ENCODE measurements at regions not wholly inside any gene's neighbourhood (a gene's known extent, or its start where the extent isn't known, plus 50 kb on each side); places are given as distances from the start of the nearest gene placed in this dataset.

DNA sequence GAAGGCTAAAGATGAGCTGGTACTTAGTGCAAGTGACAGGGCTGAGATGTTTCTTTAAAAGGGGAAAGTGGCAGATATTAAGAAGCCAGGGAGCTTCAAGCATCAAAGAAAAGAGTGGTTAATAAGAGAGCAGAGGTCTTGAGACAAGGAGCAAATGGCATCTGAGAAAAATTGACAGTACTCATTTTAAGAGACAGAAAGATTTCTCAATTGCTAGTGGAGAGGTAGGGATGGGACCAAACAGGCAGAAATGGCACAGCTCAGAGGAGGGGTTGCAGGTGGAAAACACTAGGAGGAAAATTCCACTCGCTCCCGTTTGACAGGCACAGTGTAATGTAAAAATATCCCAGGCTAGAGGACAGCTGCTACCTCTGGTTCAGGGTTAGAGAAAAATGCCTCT lies 593.4 kb upstream of the LRATD1 start:
- no peak overlapping the region for H2BK5ac ChIP-seq (ENCODE audit: insufficient read length, low read length)
- no peak overlapping the region for H3K56ac ChIP-seq (ENCODE audit: insufficient read length, low read depth, low read length)
- H2AK5ac ChIP-seq (ENCODE audit: insufficient read length, low read length): no peak overlapping the region
- no peaks in the 10 kb centered on the region for H4K20me1 ChIP-seq (ENCODE audit: control insufficient read depth, insufficient read depth, insufficient read length)
- Mint-ChIP-seq H3K36me3 (ENCODE audit: insufficient read depth in 1 of 3, low read depth in 3 of 3) (no peaks in the 10 kb centered on the region), H3K4me1 (no peaks in the 10 kb centered on the region), H3K9me3 (no peaks in the 10 kb centered on the region), H3K4me3 (no peak overlapping the region), H3K27ac (no peak overlapping the region), H3K27me3 (ENCODE audit: low read depth) (no peaks in the 10 kb centered on the region)
- H4K5ac ChIP-seq (ENCODE audit: insufficient read length, low read depth, low read length): no peak overlapping the region
- no peak overlapping the region for H3K4ac ChIP-seq (ENCODE audit: low read depth, low read length)
- TF ChIP-seq, protein P1, sequence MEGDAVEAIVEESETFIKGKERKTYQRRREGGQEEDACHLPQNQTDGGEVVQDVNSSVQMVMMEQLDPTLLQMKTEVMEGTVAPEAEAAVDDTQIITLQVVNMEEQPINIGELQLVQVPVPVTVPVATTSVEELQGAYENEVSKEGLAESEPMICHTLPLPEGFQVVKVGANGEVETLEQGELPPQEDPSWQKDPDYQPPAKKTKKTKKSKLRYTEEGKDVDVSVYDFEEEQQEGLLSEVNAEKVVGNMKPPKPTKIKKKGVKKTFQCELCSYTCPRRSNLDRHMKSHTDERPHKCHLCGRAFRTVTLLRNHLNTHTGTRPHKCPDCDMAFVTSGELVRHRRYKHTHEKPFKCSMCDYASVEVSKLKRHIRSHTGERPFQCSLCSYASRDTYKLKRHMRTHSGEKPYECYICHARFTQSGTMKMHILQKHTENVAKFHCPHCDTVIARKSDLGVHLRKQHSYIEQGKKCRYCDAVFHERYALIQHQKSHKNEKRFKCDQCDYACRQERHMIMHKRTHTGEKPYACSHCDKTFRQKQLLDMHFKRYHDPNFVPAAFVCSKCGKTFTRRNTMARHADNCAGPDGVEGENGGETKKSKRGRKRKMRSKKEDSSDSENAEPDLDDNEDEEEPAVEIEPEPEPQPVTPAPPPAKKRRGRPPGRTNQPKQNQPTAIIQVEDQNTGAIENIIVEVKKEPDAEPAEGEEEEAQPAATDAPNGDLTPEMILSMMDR (conservative IDR thresholded peaks at IDR 0.05): no peak
- no peaks in the 10 kb centered on the region for H3K4me1 ChIP-seq (ENCODE audit: insufficient read depth, low read length)
- no CpG with 5 or more reads among the region's 2 CpGs for WGBS (ENCODE audit: extremely low coverage, insufficient read length, low lambda C conversion rate)
- no peaks in the 10 kb centered on the region for H3K79me2 ChIP-seq (ENCODE audit: insufficient read depth, low read length)
- no peak overlapping the region for H3K18ac ChIP-seq (ENCODE audit: insufficient read length, low read depth, low read length)
- no peak overlapping the region for H3K23ac ChIP-seq (ENCODE audit: insufficient read length, low read depth, low read length)
- no peak overlapping the region for H3K4me2 ChIP-seq (ENCODE audit: insufficient read depth, insufficient read length, low read length)
- H3K14ac ChIP-seq (ENCODE audit: insufficient read depth, low read length): no peak overlapping the region
- no peak for DNase-seq
- no peaks in the 10 kb centered on the region for H3K79me1 ChIP-seq (ENCODE audit: insufficient read depth, low read depth, low read length, poor library complexity, severe bottlenecking)
- H4K91ac ChIP-seq (ENCODE audit: insufficient read length, low read depth, low read length): no peak overlapping the region
- H3K27me3 ChIP-seq (ENCODE audit: insufficient read depth, low read length): no peaks in the 10 kb centered on the region
- H3K9me3 ChIP-seq (ENCODE audit: control insufficient read depth, low read depth, low read length): no peaks in the 10 kb centered on the region
- H4K8ac ChIP-seq (replicated peaks; ENCODE audit: insufficient read length, low read depth, low read length): no peak overlapping the region
- H2BK20ac ChIP-seq (ENCODE audit: low read depth, low read length, poor library complexity, severe bottlenecking): no peak overlapping the region
- no peak overlapping the region for H3K27ac ChIP-seq (ENCODE audit: insufficient read length, low read depth, low read length)
- H2BK12ac ChIP-seq (ENCODE audit: insufficient read length, low read depth, low read length): no peak overlapping the region
- H3K9ac ChIP-seq (ENCODE audit: extremely low read depth, insufficient read length, low read length): no peak overlapping the region
- H3K23me2 ChIP-seq (ENCODE audit: insufficient read length, low read depth, low read length, poor library complexity, severe bottlenecking): no peaks in the 10 kb centered on the region
- H2BK15ac ChIP-seq (ENCODE audit: low read depth, low read length): no peak overlapping the region
- no peak overlapping the region for H3T11ph ChIP-seq (ENCODE audit: low read length)
- no peak overlapping the region for H2BK120ac ChIP-seq (ENCODE audit: low read depth, low read length, poor library complexity, severe bottlenecking)
- no peak overlapping the region for H2AFZ ChIP-seq (ENCODE audit: low read length)
